OCI-LY3 (cell line): ENCODE measurements at regions not wholly inside any gene's neighbourhood (a gene's known extent, or its start where the extent isn't known, plus 50 kb on each side); places are given as distances from the start of the nearest gene placed in this dataset.

Experiments used
- H2AFZ ChIP-seq: fragments of 200-600, 300-600 bp; shearing (Covaris generic); 2 replicates; pipeline ENCODE4 v1.6.0; 2014; ENCODE audit warnings: antibody characterized with exemption, low read depth, low read length
- H3K27ac ChIP-seq: fragments of 200-600, 300-600 bp; sonication (generic); 2 replicates; pipeline ENCODE4 v1.5.1; 2014; ENCODE audit warnings: mild to moderate bottlenecking, low read length, moderate library complexity, mixed read lengths
- H3K27me3 ChIP-seq: fragments of 200-600, 300-600 bp; sonication (generic); 2 replicates; pipeline ENCODE4 v1.6.1; 2014; ENCODE audit warnings: low read depth, low read length, mixed read lengths
- H3K36me3 ChIP-seq: fragments of 200-600, 300-600 bp; sonication (generic); replicated peaks from 2 replicates; pipeline ENCODE3; 2014; ENCODE audit warnings: low read depth, low read length, mixed read lengths
- H3K4me1 ChIP-seq: fragments of 300-600, 200-600 bp; sonication (generic); 2 replicates; pipeline ENCODE4 v1.6.1; 2014; ENCODE audit warnings: low read length, mixed read lengths
- H3K4me2 ChIP-seq: fragments of 200-600, 300-600 bp; sonication (generic); 2 replicates; pipeline ENCODE4 v1.6.1; 2014; ENCODE audit warnings: low read length, mixed read lengths
- H3K4me3 ChIP-seq: fragments of 300-600, 200-600 bp; sonication (generic); 2 replicates; pipeline ENCODE4 v1.5.1; 2014; ENCODE audit warnings: antibody characterized with exemption, mild to moderate bottlenecking, low read length, moderate library complexity
- H3K79me2 ChIP-seq: fragments of 300-600, 200-600 bp; shearing (Covaris generic); 2 replicates; pipeline ENCODE4 v1.6.1; 2014; ENCODE audit warnings: mild to moderate bottlenecking, low read length, mixed read lengths
- H3K9ac ChIP-seq: fragments of 300-600, 200-600 bp; shearing (Covaris generic); 2 replicates; pipeline ENCODE4 v1.6.0; 2014; ENCODE audit warnings: mild to moderate bottlenecking, low read length, moderate library complexity
- H3K9me3 ChIP-seq: fragments of 200-600, 300-600 bp; shearing (Covaris generic); 2 replicates; pipeline ENCODE4 v1.6.1; 2014; ENCODE audit warnings: low read length, mixed read lengths; ENCODE audit not compliant: insufficient read depth
- H4K20me1 ChIP-seq: fragments of 200-600, 300-600 bp; sonication (generic); 2 replicates; pipeline ENCODE4 v1.6.1; 2016; ENCODE audit warnings: low read length, mixed read lengths; ENCODE audit not compliant: insufficient read depth
- CTCF ChIP-seq: fragments of 200-600, 300-600 bp; sonication (generic); IDR thresholded peaks from 2 replicates; pipeline ENCODE4 v1.5.1; 2014; ENCODE audit warnings: antibody characterized with exemption, low read length, low read depth
- EZH2phosphoT487 ChIP-seq: fragments of 200-600 bp; shearing (Covaris generic); IDR thresholded peaks from 2 replicates; pipeline ENCODE4 v1.6.1; 2018; ENCODE audit warnings: antibody characterized with exemption, mixed run types, low read depth

GRCh38 chr13:73327579-73327978 lies 268.8 kb downstream of the KLF5 start:
- Histone ChIP-seq H3K4me1 (no peaks in the 10 kb centered on the region), H4K20me1 (no peaks in the 10 kb centered on the region), H3K9ac (no peak overlapping the region), H2AFZ (no peak overlapping the region), H3K27me3 (no peaks in the 10 kb centered on the region), H3K4me3 (no peak overlapping the region), H3K79me2 (no peaks in the 10 kb centered on the region), H3K36me3 (no peaks in the 10 kb centered on the region), H3K9me3 (no peaks in the 10 kb centered on the region), H3K27ac (no peak overlapping the region), H3K4me2 (no peak overlapping the region)
- no peak for TF ChIP-seq EZH2phosphoT487
- TF ChIP-seq CTCF: no peak

GRCh38 chr13:73325723-73326558 lies 267.1 kb downstream of the KLF5 start:
- no peaks in the 10 kb centered on the region for H3K36me3 ChIP-seq
- no peak overlapping the region for H3K9ac ChIP-seq
- H3K4me3 ChIP-seq: no peak overlapping the region
- no peaks in the 10 kb centered on the region for H4K20me1 ChIP-seq
- no peaks in the 10 kb centered on the region for H3K79me2 ChIP-seq
- no peak overlapping the region for H3K4me2 ChIP-seq
- TF ChIP-seq CTCF (no peak), EZH2phosphoT487 (no peak)
- no peak overlapping the region for H3K27ac ChIP-seq
- H3K9me3 ChIP-seq: no peaks in the 10 kb centered on the region
- no peak overlapping the region for H2AFZ ChIP-seq
- H3K27me3 ChIP-seq: no peaks in the 10 kb centered on the region
- H3K4me1 ChIP-seq: peaks cover 4% of the 10 kb centered on the region

- no peak overlapping the region for H3K4me2 ChIP-seq
- H3K4me3 ChIP-seq: no peak overlapping the region
These were observed 266.3 kb downstream of the KLF5 start for GRCh38 chr13:73324842-73325722.

More at GRCh38 chr13:73324842-73325722, 266.3 kb downstream of the KLF5 start:
- Histone ChIP-seq H2AFZ (no peak overlapping the region), H3K79me2 (no peaks in the 10 kb centered on the region), H3K27ac (no peak overlapping the region), H3K9me3 (no peaks in the 10 kb centered on the region), H3K36me3 (no peaks in the 10 kb centered on the region), H3K9ac (no peak overlapping the region), H3K27me3 (no peaks in the 10 kb centered on the region), H4K20me1 (no peaks in the 10 kb centered on the region), H3K4me1 (peaks cover 7% of the 10 kb centered on the region)
- TF ChIP-seq EZH2phosphoT487 (no peak), CTCF (no peak)
